HL-60 (cell line): ENCODE measurements at regions not wholly inside any gene's neighbourhood (a gene's known extent, or its start where the extent isn't known, plus 50 kb on each side); places are given as distances from the start of the nearest gene placed in this dataset.

Experiments
- DNase-seq, 2 experiments: peaks; one replicate each; pipeline ENCODE4 v3.0.0-alpha.2; 2010 to 2020; ENCODE audit warnings: low read depth in 1 of 2, low spot score in 1 of 2
- H3K27ac ChIP-seq: fragments of 250-450 bp; sonication (Bioruptor Pico); replicated peaks from 2 replicates; pipeline ENCODE4 v1.5.1; 2020; ENCODE audit warnings: mild to moderate bottlenecking, moderate library complexity
- H3K27me3 ChIP-seq: fragments of 250-450 bp; sonication (Bioruptor Pico); 2 replicates; pipeline ENCODE4 v1.5.1; 2021; ENCODE audit warnings: mild to moderate bottlenecking, moderate library complexity; ENCODE audit not compliant: insufficient read depth, poor library complexity, severe bottlenecking
- H3K4me3 ChIP-seq: replicated peaks from 2 replicates; pipeline ENCODE4 v1.5.1; 2011; ENCODE audit warnings: mild to moderate bottlenecking, control low read depth, low read length; ENCODE audit not compliant: insufficient read depth
- GABPA ChIP-seq: IDR thresholded peaks from 2 replicates; pipeline ENCODE4 v1.6.1; 2012; ENCODE audit warnings: low read depth
- POLR2AphosphoS5 ChIP-seq: IDR thresholded peaks from 2 replicates; pipeline ENCODE4 v1.6.1; 2012; ENCODE audit warnings: low read depth
- SPI1 ChIP-seq: IDR thresholded peaks from 2 replicates; pipeline ENCODE4 v1.6.1; 2012; ENCODE audit warnings: low read depth, mild to moderate bottlenecking, borderline replicate concordance
- TF ChIP-seq, protein P1 (sequence below): IDR thresholded peaks from 2 replicates; pipeline ENCODE4 v1.6.1; 2012; ENCODE audit warnings: low read depth; ENCODE audit not compliant: insufficient replicate concordance
- TF ChIP-seq, protein P2 (sequence below): IDR thresholded peaks from one replicate; pipeline ENCODE4 v1.5.1; 2011; ENCODE audit warnings: low read length, control low read depth, inconsistent platforms; ENCODE audit not compliant: insufficient read depth

DNA sequence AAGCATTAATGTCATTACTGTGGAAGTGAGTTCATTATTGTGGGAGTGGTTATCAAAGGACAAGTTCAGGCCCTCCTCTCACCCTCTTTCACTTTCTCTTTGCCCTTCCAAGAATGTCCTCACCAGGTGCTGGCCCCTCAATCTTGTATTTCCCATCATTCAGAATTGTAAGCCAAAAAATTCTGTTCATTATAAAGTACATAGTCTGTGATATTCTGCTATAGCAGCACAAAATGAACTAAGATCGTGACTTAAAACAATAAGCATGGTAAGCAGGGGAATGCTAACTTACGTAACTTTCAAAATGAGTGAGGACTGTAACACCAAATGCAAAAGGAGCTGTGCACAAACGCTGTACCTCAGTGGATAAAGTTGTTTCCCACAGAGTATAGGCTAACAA, 515.7 kb upstream of the BTBD3 start:
- no peak for DNase-seq
- no peak overlapping the region for H3K27ac ChIP-seq
- H3K4me3 ChIP-seq = no peak overlapping the region
- H3K27me3 ChIP-seq = no peaks in the 10 kb centered on the region
- TF ChIP-seq GABPA = no peak
- no peak for TF ChIP-seq POLR2AphosphoS5
- TF ChIP-seq, protein P1, sequence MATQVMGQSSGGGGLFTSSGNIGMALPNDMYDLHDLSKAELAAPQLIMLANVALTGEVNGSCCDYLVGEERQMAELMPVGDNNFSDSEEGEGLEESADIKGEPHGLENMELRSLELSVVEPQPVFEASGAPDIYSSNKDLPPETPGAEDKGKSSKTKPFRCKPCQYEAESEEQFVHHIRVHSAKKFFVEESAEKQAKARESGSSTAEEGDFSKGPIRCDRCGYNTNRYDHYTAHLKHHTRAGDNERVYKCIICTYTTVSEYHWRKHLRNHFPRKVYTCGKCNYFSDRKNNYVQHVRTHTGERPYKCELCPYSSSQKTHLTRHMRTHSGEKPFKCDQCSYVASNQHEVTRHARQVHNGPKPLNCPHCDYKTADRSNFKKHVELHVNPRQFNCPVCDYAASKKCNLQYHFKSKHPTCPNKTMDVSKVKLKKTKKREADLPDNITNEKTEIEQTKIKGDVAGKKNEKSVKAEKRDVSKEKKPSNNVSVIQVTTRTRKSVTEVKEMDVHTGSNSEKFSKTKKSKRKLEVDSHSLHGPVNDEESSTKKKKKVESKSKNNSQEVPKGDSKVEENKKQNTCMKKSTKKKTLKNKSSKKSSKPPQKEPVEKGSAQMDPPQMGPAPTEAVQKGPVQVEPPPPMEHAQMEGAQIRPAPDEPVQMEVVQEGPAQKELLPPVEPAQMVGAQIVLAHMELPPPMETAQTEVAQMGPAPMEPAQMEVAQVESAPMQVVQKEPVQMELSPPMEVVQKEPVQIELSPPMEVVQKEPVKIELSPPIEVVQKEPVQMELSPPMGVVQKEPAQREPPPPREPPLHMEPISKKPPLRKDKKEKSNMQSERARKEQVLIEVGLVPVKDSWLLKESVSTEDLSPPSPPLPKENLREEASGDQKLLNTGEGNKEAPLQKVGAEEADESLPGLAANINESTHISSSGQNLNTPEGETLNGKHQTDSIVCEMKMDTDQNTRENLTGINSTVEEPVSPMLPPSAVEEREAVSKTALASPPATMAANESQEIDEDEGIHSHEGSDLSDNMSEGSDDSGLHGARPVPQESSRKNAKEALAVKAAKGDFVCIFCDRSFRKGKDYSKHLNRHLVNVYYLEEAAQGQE = no peak
- TF ChIP-seq SPI1 = no peak
- TF ChIP-seq, protein P2, sequence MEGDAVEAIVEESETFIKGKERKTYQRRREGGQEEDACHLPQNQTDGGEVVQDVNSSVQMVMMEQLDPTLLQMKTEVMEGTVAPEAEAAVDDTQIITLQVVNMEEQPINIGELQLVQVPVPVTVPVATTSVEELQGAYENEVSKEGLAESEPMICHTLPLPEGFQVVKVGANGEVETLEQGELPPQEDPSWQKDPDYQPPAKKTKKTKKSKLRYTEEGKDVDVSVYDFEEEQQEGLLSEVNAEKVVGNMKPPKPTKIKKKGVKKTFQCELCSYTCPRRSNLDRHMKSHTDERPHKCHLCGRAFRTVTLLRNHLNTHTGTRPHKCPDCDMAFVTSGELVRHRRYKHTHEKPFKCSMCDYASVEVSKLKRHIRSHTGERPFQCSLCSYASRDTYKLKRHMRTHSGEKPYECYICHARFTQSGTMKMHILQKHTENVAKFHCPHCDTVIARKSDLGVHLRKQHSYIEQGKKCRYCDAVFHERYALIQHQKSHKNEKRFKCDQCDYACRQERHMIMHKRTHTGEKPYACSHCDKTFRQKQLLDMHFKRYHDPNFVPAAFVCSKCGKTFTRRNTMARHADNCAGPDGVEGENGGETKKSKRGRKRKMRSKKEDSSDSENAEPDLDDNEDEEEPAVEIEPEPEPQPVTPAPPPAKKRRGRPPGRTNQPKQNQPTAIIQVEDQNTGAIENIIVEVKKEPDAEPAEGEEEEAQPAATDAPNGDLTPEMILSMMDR = no peak

DNA sequence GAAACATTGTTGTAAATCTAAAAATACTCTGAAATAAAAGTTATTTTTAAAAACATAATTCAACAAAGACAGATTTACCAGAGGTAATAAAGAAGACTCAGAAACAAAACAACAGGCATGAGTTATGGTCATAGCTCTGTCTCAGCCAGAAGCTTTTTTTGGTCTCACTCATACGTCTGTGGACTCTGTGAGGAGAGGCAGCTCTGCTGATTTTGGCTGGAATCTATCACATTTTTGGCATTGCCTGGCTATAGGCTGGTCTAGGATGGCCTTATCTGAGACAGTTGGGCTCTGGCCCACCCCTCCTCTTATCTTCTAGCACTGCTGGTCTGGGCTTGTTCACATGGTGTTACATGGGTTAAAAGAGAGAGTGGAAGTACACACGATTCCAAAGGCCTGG, 514.0 kb upstream of the BTBD3 start:
- TF ChIP-seq POLR2AphosphoS5 (no peak), SPI1 (no peak), GABPA (no peak)
- TF ChIP-seq, protein P1 = no peak
- H3K27me3 ChIP-seq = no peaks in the 10 kb centered on the region
- H3K27ac ChIP-seq = peak overlapping the region; percentile 42; the same call in 1 of the 2 replicates
- no peak overlapping the region for H3K4me3 ChIP-seq
- no peak for DNase-seq

DNA sequence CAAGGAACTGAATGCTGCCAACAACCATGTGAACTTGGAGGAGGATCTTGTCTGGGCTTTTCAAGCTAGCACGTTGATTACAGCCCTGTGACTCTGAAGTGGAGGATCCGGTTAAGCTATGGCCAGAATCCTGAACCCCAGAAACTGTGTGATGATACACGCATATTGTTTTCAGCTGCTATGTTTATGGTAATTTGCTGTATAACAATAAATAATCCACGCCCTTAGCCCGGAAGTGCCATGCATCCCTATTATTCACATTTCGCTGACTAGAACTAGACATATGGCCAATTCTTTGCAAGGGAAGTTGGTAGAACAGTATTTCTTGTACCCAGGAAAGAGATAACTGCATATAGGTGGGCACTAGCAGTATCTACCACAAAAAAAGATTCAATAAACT, 510.8 kb upstream of the BTBD3 start:
- TF ChIP-seq, protein P1 = no peak
- no peak for TF ChIP-seq GABPA
- TF ChIP-seq POLR2AphosphoS5 = no peak
- TF ChIP-seq SPI1 = no peak
- TF ChIP-seq, protein P2 = no peak
- no peak overlapping the region for H3K4me3 ChIP-seq
- DNase-seq = no peak
- no peak overlapping the region for H3K27ac ChIP-seq
- no peaks in the 10 kb centered on the region for H3K27me3 ChIP-seq

DNA sequence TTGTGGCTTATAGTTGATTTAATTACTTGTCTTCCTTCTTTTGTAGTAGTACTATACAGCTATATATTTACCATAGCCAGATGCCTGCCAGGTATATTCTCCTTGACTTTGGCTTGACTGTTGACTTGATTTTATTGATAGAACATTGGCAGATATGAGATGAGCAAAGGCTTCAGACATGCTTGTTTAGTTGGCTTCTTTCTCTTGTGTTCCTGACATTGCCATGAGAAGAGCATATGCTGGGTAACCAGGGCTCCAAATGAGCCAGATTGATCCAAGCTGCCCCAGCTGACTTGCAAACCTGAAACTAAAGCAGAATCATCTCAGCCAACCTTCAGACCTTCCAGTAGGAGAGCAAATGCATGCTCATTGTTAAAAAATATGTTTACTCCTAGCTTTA, 508.1 kb upstream of the BTBD3 start:
- TF ChIP-seq, protein P1 = no peak
- TF ChIP-seq GABPA (no peak), SPI1 (no peak), POLR2AphosphoS5 (no peak)
- TF ChIP-seq, protein P2 = no peak
- Histone ChIP-seq H3K27me3 (no peaks in the 10 kb centered on the region), H3K27ac (no peak overlapping the region), H3K4me3 (no peak overlapping the region)
- DNase-seq = no peak
